Keratinocyte (primary cell): ENCODE measurements at regions not wholly inside any gene's neighbourhood (a gene's known extent, or its start where the extent isn't known, plus 50 kb on each side); places are given as distances from the start of the nearest gene placed in this dataset.

Experiments
- DNase-seq: peaks from one replicate; pipeline ENCODE4 v3.0.0-alpha.2; 2011; ENCODE audit warnings: low read depth, missing footprints, low spot score
- FAIRE-seq: peaks from 2 replicates; lab custom pipeline; 2011; peaks lifted over from hg19 to GRCh38; lab: Jason Lieb, UNC
- H2AFZ ChIP-seq: 2 replicates; pipeline ENCODE4 v1.6.0; 2012; ENCODE audit warnings: low read length, control low read depth, inconsistent platforms; ENCODE audit not compliant: control insufficient read depth
- H3K27ac ChIP-seq: 2 replicates; pipeline ENCODE4 v1.5.1; 2011; ENCODE audit warnings: low read length; ENCODE audit not compliant: control insufficient read depth, insufficient read depth
- H3K27me3 ChIP-seq: 3 replicates; pipeline ENCODE4 v1.6.0; 2011; ENCODE audit warnings: low read length; ENCODE audit not compliant: control insufficient read depth, insufficient read depth; ENCODE audit errors: extremely low read depth
- H3K36me3 ChIP-seq, 2 experiments: 2 replicates in 1 of 2; 3 replicates in 1 of 2; pipeline ENCODE4 v1.5.1; 2011; ENCODE audit warnings: low read length in 2 of 2, mild to moderate bottlenecking in 1 of 2; ENCODE audit not compliant: control insufficient read depth in 2 of 2, insufficient read depth in 2 of 2; ENCODE audit errors: extremely low read depth in 1 of 2
- H3K4me1 ChIP-seq: 3 replicates; pipeline ENCODE4 v1.5.1; 2011; ENCODE audit warnings: low read length; ENCODE audit not compliant: control insufficient read depth, insufficient read depth; ENCODE audit errors: extremely low read depth
- H3K4me2 ChIP-seq: 3 replicates; pipeline ENCODE4 v1.6.0; 2011; ENCODE audit warnings: low read depth, low read length; ENCODE audit not compliant: control insufficient read depth, insufficient read depth; ENCODE audit errors: extremely low read depth
- H3K4me3 ChIP-seq, 3 experiments: fragments of 200-600 bp in 1 of 3; sonication (generic) in 1 of 3; 2 replicates in 2 of 3; 3 replicates in 1 of 3; pipeline ENCODE4 v1.5.1; 2011 to 2016; ENCODE audit warnings: low read length in 3 of 3, mild to moderate bottlenecking in 3 of 3, control low read depth in 2 of 3, inconsistent platforms in 1 of 3, low read depth in 1 of 3, mixed read lengths in 1 of 3, mixed run types in 1 of 3, moderate library complexity in 1 of 3; ENCODE audit not compliant: control insufficient read depth in 2 of 3, insufficient read depth in 2 of 3; ENCODE audit errors: extremely low read depth in 1 of 3
- H3K79me2 ChIP-seq: 2 replicates; pipeline ENCODE4 v1.6.0; 2012; ENCODE audit warnings: low read length; ENCODE audit not compliant: control insufficient read depth, insufficient read depth
- H3K9ac ChIP-seq: 3 replicates; pipeline ENCODE4 v1.6.0; 2011; ENCODE audit warnings: low read length; ENCODE audit not compliant: control insufficient read depth, insufficient read depth; ENCODE audit errors: extremely low read depth
- H3K9me1 ChIP-seq: 3 replicates; pipeline ENCODE4 v1.6.0; 2011; ENCODE audit warnings: low read length; ENCODE audit not compliant: control insufficient read depth, insufficient read depth; ENCODE audit errors: extremely low read depth
- H3K9me3 ChIP-seq: 2 replicates; pipeline ENCODE4 v1.5.1; 2012; ENCODE audit warnings: low read depth, low read length; ENCODE audit not compliant: control insufficient read depth
- H4K20me1 ChIP-seq: 3 replicates; pipeline ENCODE4 v1.6.0; 2011; ENCODE audit warnings: low read length; ENCODE audit not compliant: control insufficient read depth, insufficient read depth; ENCODE audit errors: extremely low read depth
- EZH2 ChIP-seq: IDR thresholded peaks from one replicate; pipeline ENCODE4 v1.6.1; 2012; ENCODE audit warnings: inconsistent platforms, mild to moderate bottlenecking, low read length, moderate library complexity
- dilution Hi-C: fragments of 300-500 bp; cut with MboI; formaldehyde crosslinking; loops from one replicate; pipeline ENCODE4 v1.7.0; 2020; ENCODE audit warnings: low sequenced_read_pairs; ENCODE audit not compliant: extremely low pct_ligation_motif_present
- TF ChIP-seq, protein P1 (sequence below), 3 experiments: IDR thresholded peaks in 1 of 3; conservative IDR thresholded peaks in 1 of 3; optimal IDR thresholded peaks in 1 of 3; 2 replicates in 2 of 3; 3 replicates in 1 of 3; pipeline versions ENCODE3 to v1.5.1; 2011; ENCODE audit warnings: low read length in 3 of 3, mild to moderate bottlenecking in 3 of 3, moderate library complexity in 2 of 3, control low read depth in 1 of 3, inconsistent platforms in 1 of 3; ENCODE audit not compliant: insufficient read depth in 2 of 3; ENCODE audit errors: extremely low read depth in 1 of 3

DNA sequence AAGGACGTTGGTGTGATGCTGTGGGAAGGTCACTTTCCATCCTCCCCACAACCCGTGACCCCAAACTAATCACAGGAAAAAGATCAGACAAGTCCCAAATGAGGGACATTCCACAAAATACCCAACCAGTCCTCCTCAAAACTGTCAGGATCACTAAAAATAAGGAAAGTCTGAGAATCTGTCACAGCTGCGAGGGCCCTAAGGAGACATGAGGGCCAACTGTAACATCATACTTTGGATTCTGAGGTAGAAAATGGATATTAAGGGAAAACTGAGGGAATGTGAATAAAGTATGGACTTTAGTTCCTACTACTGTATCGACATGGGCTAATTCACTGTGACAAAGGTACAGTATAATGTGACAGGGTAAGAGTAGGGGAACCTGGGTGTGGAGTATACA lies 85.1 kb upstream of the FAM20C start:
- no peaks in the 10 kb centered on the region for H3K4me1 ChIP-seq
- no peak overlapping the region for H3K4me2 ChIP-seq
- H3K9ac ChIP-seq, result no peak overlapping the region
- H3K4me3 ChIP-seq, result no peak overlapping the region
- no peaks in the 10 kb centered on the region for H4K20me1 ChIP-seq
- FAIRE-seq, result no peak
- H2AFZ ChIP-seq, result no peak overlapping the region
- H3K27me3 ChIP-seq, result peaks cover 14% of the 10 kb centered on the region
- no peaks in the 10 kb centered on the region for H3K9me1 ChIP-seq
- no peaks in the 10 kb centered on the region for H3K36me3 ChIP-seq
- no peaks in the 10 kb centered on the region for H3K9me3 ChIP-seq
- dilution Hi-C loops, result no loop called here
- H3K27ac ChIP-seq, result no peak overlapping the region
- TF ChIP-seq, protein P1, sequence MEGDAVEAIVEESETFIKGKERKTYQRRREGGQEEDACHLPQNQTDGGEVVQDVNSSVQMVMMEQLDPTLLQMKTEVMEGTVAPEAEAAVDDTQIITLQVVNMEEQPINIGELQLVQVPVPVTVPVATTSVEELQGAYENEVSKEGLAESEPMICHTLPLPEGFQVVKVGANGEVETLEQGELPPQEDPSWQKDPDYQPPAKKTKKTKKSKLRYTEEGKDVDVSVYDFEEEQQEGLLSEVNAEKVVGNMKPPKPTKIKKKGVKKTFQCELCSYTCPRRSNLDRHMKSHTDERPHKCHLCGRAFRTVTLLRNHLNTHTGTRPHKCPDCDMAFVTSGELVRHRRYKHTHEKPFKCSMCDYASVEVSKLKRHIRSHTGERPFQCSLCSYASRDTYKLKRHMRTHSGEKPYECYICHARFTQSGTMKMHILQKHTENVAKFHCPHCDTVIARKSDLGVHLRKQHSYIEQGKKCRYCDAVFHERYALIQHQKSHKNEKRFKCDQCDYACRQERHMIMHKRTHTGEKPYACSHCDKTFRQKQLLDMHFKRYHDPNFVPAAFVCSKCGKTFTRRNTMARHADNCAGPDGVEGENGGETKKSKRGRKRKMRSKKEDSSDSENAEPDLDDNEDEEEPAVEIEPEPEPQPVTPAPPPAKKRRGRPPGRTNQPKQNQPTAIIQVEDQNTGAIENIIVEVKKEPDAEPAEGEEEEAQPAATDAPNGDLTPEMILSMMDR (optimal IDR thresholded peaks at IDR 0.05 in 1 of 3, IDR thresholded peaks at IDR 0.05 in 1 of 3, conservative IDR thresholded peaks at IDR 0.05 in 1 of 3; ENCODE audit: extremely low read depth in 1 of 3, insufficient read depth in 2 of 3, low read length in 3 of 3), result no peak
- no peak for TF ChIP-seq EZH2
- no peaks in the 10 kb centered on the region for H3K79me2 ChIP-seq
- no peak for DNase-seq

DNA sequence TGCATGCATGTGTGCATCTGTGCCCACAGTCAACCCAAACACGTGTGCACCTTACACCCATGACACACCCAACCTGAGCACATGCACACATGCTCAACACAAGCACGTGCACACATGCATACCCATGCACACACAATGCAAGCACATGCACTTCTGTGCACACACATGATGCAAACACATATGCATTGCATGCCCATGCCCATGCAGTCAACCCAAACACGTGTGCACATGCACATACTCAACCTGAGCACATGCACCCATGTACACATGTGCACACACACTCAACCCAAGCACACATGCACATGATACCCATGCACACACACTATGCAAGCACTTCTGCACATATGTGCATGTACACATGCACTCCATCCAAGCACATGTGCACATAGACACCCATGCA lies 84.5 kb upstream of the FAM20C start:
- TF ChIP-seq EZH2, result no peak
- TF ChIP-seq, protein P1 (optimal IDR thresholded peaks at IDR 0.05 in 1 of 3, IDR thresholded peaks at IDR 0.05 in 1 of 3, conservative IDR thresholded peaks at IDR 0.05 in 1 of 3; ENCODE audit: extremely low read depth in 1 of 3, insufficient read depth in 2 of 3, low read length in 3 of 3), result no peak
- Histone ChIP-seq H3K4me2 (no peak overlapping the region), H2AFZ (no peak overlapping the region), H3K9me1 (no peaks in the 10 kb centered on the region), H4K20me1 (no peaks in the 10 kb centered on the region), H3K4me1 (no peaks in the 10 kb centered on the region), H3K27ac (no peak overlapping the region), H3K79me2 (no peaks in the 10 kb centered on the region), H3K9me3 (no peaks in the 10 kb centered on the region), H3K36me3 (no peaks in the 10 kb centered on the region), H3K4me3 (no peak overlapping the region), H3K27me3 (peaks cover 14% of the 10 kb centered on the region), H3K9ac (no peak overlapping the region)
- no peak for FAIRE-seq
- dilution Hi-C loops, result no loop called here
- no peak for DNase-seq
